SU-DHL-6 (cell line): ENCODE measurements at regions not wholly inside any gene's neighbourhood (a gene's known extent, or its start where the extent isn't known, plus 50 kb on each side); places are given as distances from the start of the nearest gene placed in this dataset.
"Not testable (repeated sequence)": the region's sequence is repeated elsewhere in the genome, so short reads cannot be mapped to it uniquely, and the experiment has no call there.

ENCODE experiments used
- H2AFZ ChIP-seq: fragments of 200-600 bp; sonication (generic); 2 replicates; pipeline ENCODE4 v1.6.1; 2014; ENCODE audit warnings: low read depth, mild to moderate bottlenecking, moderate library complexity, mixed read lengths, antibody characterized with exemption, low read length; ENCODE audit not compliant: severe bottlenecking
- H3F3A ChIP-seq: fragments of 200-600 bp; shearing (Covaris generic); 2 replicates; pipeline ENCODE4 v1.6.0; 2016; ENCODE audit warnings: antibody characterized with exemption, mild to moderate bottlenecking; ENCODE audit not compliant: insufficient read depth
- H3K27ac ChIP-seq: fragments of 200-600 bp; sonication (generic); 2 replicates; pipeline ENCODE4 v1.5.1; 2016; ENCODE audit warnings: low read depth, mild to moderate bottlenecking, low read length, moderate library complexity, mixed read lengths
- H3K27me3 ChIP-seq: fragments of 200-600 bp; sonication (generic), shearing (Covaris generic); 2 replicates; pipeline ENCODE4 v1.6.0; 2014; ENCODE audit warnings: mild to moderate bottlenecking, low read length
- H3K36me3 ChIP-seq: fragments of 200-600 bp; sonication (generic); 2 replicates; pipeline ENCODE4 v1.6.1; 2014; ENCODE audit warnings: mild to moderate bottlenecking, low read length, mixed read lengths
- H3K4me2 ChIP-seq: fragments of 300-600, 200-600 bp; shearing (Covaris generic), sonication (generic); 2 replicates; pipeline ENCODE4 v1.6.0; 2014; ENCODE audit warnings: low read length, low read depth, mild to moderate bottlenecking; ENCODE audit not compliant: poor library complexity, severe bottlenecking
- H3K4me3 ChIP-seq: fragments of 200-600 bp; sonication (generic); 2 replicates; pipeline ENCODE4 v1.5.1; 2014; ENCODE audit warnings: antibody characterized with exemption, low read length, mild to moderate bottlenecking, mixed read lengths; ENCODE audit not compliant: insufficient read depth, poor library complexity, severe bottlenecking
- H3K79me2 ChIP-seq: fragments of 200-600 bp; sonication (generic); 2 replicates; pipeline ENCODE4 v1.6.1; 2014; ENCODE audit warnings: mild to moderate bottlenecking, low read length, moderate library complexity; ENCODE audit not compliant: insufficient read depth
- H3K9ac ChIP-seq: fragments of 200-600 bp; sonication (generic); 2 replicates; pipeline ENCODE4 v1.7.0; 2014; ENCODE audit warnings: mild to moderate bottlenecking, low read length
- H3K9me2 ChIP-seq: fragments of 200-600 bp; sonication (generic); replicated peaks from 2 replicates; pipeline ENCODE4 v1.6.1; 2014; ENCODE audit warnings: low read length; ENCODE audit not compliant: insufficient read depth
- H3K9me3 ChIP-seq: fragments of 200-600 bp; sonication (generic); 2 replicates; pipeline ENCODE4 v1.6.1; 2014; ENCODE audit warnings: low read length, mixed read lengths; ENCODE audit not compliant: insufficient read depth
- H4K20me1 ChIP-seq: fragments of 200-600 bp; sonication (generic); 2 replicates; pipeline ENCODE4 v1.6.1; 2014; ENCODE audit warnings: low read depth, mild to moderate bottlenecking, antibody characterized with exemption, low read length, moderate library complexity, mixed read lengths
- EZH2phosphoT487 ChIP-seq: fragments of 200-600 bp; sonication (generic), shearing (Covaris generic); conservative IDR thresholded peaks from 2 replicates; pipeline ENCODE4 v1.6.1; 2018; ENCODE audit warnings: mild to moderate bottlenecking, antibody characterized with exemption, low read length, moderate library complexity, mixed read lengths
- TF ChIP-seq, protein P1 (sequence below): fragments of 200-600 bp; sonication (generic); IDR thresholded peaks from one replicate; pipeline ENCODE4 v1.5.1; 2017; ENCODE audit warnings: antibody characterized with exemption, mild to moderate bottlenecking, low read length, moderate library complexity; ENCODE audit not compliant: insufficient read depth, poor library complexity, severe bottlenecking

DNA sequence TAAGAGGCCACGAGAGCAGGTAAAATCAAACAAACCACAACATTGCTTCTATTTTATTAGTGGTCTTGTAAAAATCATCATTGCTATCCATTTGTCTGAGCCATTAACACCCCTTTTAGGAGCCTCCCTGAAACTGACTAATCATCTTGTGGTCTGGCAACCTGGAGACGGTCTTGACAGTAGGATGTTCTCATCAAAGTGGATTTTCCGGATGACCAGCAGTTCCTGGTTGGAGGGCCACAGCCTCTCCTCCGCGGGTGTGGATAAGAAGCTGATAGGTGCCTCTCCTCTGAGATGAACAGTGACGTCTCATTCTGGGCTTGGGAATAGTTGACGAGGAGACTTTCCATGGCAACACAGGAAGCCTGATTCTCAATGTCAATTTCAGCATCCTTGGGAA lies 490.7 kb downstream of the TYW1 start:
- Histone ChIP-seq H3K9me2 (no peaks in the 10 kb centered on the region), H2AFZ (no peak overlapping the region), H3K27ac (no peak overlapping the region), H3F3A (no peaks in the 10 kb centered on the region), H3K79me2 (no peaks in the 10 kb centered on the region), H3K9me3 (no peaks in the 10 kb centered on the region), H3K4me3 (no peak overlapping the region), H3K36me3 (no peaks in the 10 kb centered on the region), H3K4me2 (no peak overlapping the region), H3K27me3 (no peaks in the 10 kb centered on the region), H3K9ac (no peak overlapping the region), H4K20me1 (no peaks in the 10 kb centered on the region)
- TF ChIP-seq, protein P1, sequence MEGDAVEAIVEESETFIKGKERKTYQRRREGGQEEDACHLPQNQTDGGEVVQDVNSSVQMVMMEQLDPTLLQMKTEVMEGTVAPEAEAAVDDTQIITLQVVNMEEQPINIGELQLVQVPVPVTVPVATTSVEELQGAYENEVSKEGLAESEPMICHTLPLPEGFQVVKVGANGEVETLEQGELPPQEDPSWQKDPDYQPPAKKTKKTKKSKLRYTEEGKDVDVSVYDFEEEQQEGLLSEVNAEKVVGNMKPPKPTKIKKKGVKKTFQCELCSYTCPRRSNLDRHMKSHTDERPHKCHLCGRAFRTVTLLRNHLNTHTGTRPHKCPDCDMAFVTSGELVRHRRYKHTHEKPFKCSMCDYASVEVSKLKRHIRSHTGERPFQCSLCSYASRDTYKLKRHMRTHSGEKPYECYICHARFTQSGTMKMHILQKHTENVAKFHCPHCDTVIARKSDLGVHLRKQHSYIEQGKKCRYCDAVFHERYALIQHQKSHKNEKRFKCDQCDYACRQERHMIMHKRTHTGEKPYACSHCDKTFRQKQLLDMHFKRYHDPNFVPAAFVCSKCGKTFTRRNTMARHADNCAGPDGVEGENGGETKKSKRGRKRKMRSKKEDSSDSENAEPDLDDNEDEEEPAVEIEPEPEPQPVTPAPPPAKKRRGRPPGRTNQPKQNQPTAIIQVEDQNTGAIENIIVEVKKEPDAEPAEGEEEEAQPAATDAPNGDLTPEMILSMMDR, result no peak
- TF ChIP-seq EZH2phosphoT487, result no peak

DNA sequence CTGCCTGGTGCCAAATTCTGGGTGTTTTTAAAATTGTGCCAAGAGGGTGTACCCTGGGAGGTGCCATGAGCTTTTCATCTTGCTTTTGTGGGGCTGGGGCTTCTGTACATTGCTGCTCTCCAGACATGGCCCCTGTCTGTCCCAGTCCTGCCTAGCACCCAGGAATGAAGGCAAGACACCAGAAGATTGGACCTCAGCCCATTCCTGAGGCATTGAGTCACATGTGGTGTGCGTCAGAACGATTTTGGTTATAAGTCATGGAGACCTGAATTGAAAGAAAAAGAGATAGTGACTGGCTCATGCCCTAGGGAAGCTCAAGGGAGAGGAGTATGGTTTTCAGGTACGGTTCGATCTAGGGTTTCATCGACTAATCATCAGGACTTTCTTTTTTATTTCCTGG lies 493.2 kb downstream of the TYW1 start:
- Histone ChIP-seq H2AFZ (no peak overlapping the region), H3F3A (no peaks in the 10 kb centered on the region), H3K9me3 (no peaks in the 10 kb centered on the region), H3K4me2 (no peak overlapping the region), H3K9me2 (no peaks in the 10 kb centered on the region), H3K27me3 (no peaks in the 10 kb centered on the region), H3K4me3 (no peak overlapping the region), H3K36me3 (no peaks in the 10 kb centered on the region), H3K27ac (no peak overlapping the region), H3K79me2 (no peaks in the 10 kb centered on the region), H4K20me1 (no peaks in the 10 kb centered on the region), H3K9ac (no peak overlapping the region)
- TF ChIP-seq, protein P1, result no peak
- TF ChIP-seq EZH2phosphoT487, result no peak

DNA sequence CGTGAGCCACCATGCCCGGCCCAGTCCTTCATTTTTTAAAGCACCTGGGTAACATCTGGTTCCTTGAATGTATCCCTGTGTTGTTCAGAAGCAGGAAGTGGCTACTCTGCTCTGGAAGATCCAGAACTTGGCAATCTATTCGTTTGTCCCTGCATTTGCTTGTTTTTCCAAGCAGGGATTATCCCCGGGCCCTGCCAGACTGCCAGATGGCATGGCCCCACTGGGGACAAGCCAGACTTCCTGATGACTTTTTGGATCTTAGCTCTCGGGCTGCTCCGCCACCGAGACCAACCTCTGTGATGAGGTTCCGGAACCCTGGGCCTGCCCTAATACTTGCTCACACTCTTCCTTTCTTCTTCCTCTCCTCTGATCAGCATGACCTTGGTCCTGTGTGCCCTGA lies 496.7 kb downstream of the TYW1 start:
- Histone ChIP-seq H3F3A (no peaks in the 10 kb centered on the region), H3K9me3 (0 out of 2 replicates have a peak, but pooled peaks cover 2% of the 10 kb centered on the region), H3K36me3 (no peaks in the 10 kb centered on the region), H3K79me2 (no peaks in the 10 kb centered on the region), H3K27ac (no peak overlapping the region), H3K9me2 (no peaks in the 10 kb centered on the region), H2AFZ (no peak overlapping the region), H4K20me1 (no peaks in the 10 kb centered on the region), H3K9ac (no peak overlapping the region), H3K4me2 (no peak overlapping the region), H3K27me3 (no peaks in the 10 kb centered on the region), H3K4me3 (no peak overlapping the region)
- TF ChIP-seq, protein P1, result no peak
- TF ChIP-seq EZH2phosphoT487, result no peak

DNA sequence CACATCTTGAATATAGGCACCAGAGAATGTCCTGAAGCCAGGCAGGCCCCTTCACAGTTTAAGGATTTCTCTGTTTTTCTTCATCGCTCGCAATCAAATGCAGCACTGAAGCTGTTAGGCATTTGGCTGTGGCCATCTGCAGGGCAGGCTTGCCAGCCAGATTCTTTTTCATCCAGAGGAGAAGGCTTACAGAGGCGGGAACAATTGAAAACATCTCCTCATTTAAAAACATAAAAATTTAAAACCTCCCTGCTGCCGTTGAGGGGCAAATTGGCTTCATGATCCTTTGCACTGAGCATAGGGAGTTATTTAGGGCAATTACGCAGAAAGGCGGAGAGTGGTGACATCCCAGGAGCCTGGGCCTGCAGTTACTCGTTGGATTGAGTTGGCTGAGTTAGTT lies 500.0 kb downstream of the TYW1 start:
- H3F3A ChIP-seq, result no peaks in the 10 kb centered on the region
- no peak overlapping the region for H2AFZ ChIP-seq
- no peak overlapping the region for H3K9ac ChIP-seq
- TF ChIP-seq, protein P1, result no peak
- no peak for TF ChIP-seq EZH2phosphoT487
- 0 out of 2 replicates have a peak, but pooled peaks cover 2% of the 10 kb centered on the region for H3K9me3 ChIP-seq
- no peaks in the 10 kb centered on the region for H3K27me3 ChIP-seq
- no peaks in the 10 kb centered on the region for H3K9me2 ChIP-seq
- H3K79me2 ChIP-seq, result no peaks in the 10 kb centered on the region
- no peak overlapping the region for H3K4me3 ChIP-seq
- H3K27ac ChIP-seq, result no peak overlapping the region
- no peak overlapping the region for H3K4me2 ChIP-seq
- no peaks in the 10 kb centered on the region for H3K36me3 ChIP-seq
- no peaks in the 10 kb centered on the region for H4K20me1 ChIP-seq

DNA sequence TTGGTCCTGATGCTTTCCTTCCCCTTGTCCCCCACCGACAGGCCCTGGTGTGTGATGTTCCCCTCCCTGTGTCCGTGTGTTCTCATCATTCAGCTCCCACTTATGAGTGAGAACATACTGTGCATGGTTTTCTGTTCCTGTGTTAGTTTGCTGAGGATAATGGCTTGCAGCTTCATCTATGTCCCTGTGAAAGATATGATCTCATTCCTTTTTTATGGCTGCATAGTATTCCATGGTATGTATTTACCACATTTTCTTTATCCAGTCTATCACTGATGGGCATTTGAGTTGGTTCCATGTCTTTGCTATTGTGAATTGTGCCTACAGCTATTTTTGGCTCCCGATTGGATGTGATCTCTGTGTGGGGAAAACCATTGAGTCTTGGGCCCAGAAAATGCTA lies 501.3 kb downstream of the TYW1 start:
- H2AFZ ChIP-seq, H3K9ac ChIP-seq, H3K27ac ChIP-seq, H3K9me3 ChIP-seq, H3F3A ChIP-seq, H3K9me2 ChIP-seq, H3K4me2 ChIP-seq, H4K20me1 ChIP-seq, H3K36me3 ChIP-seq, H3K79me2 ChIP-seq, H3K4me3 ChIP-seq, H3K27me3 ChIP-seq: not testable (repeated sequence)
